ENCODE measurements at regions not wholly inside any gene's neighbourhood (a gene's known extent, or its start where the extent isn't known, plus 50 kb on each side); places are given as distances from the start of the nearest gene placed in this dataset.
"Not testable (repeated sequence)": the region's sequence is repeated elsewhere in the genome, so short reads cannot be mapped to it uniquely, and the experiment has no call there.

DNA sequence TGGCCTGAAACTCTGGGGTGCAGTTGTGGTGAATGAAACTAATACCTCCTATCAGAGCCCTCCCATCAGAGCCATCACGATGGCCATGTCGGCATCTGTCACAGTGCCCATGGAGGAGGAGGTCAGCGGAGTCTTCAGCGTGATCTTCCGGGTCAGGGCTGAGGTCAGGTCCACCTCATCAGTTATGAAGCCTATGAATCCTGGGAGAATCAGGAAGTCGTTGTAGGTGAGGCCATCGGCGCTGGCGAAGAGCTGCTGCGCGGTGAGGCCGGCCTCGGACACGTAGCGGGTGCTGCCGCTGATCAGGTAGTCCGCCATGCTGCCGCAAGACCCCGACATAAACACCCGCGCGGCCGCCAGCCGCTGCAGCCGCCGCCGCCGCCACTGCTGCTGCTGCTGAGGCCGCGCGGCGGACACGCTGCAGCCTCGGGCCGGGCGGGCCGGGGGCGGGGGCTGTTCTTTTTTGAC lies 376.7 kb upstream of the MAOA start:
- Histone ChIP-seq H3K4me3 (ENCODE audit: low read depth, low read length) (no peak overlapping the region), H3K36me3 (ENCODE audit: control insufficient read depth, insufficient read depth, low read length) (no peaks in the 10 kb centered on the region), H3K4me1 (ENCODE audit: control insufficient read depth, insufficient read depth, low read length, poor library complexity, severe bottlenecking) (no peaks in the 10 kb centered on the region), H3K27me3 (ENCODE audit: control insufficient read depth, insufficient read depth, low read length) (no peaks in the 10 kb centered on the region), H3K27ac (ENCODE audit: insufficient read depth, low read length, poor library complexity, severe bottlenecking) (no peak overlapping the region), H3K9me3 (ENCODE audit: control insufficient read depth in 2 of 2, low read length in 2 of 2) (no peaks in the 10 kb centered on the region)
- no peaks in the 10 kb centered on the region for H3K27me3 Mint-ChIP-seq
- H3K4me3 Mint-ChIP-seq = no peak overlapping the region
- H3K9me3 Mint-ChIP-seq = peaks cover 0 to 9% (median 3%) of the 10 kb centered on the region in 7 donors
- no peak overlapping the region for H3K27ac Mint-ChIP-seq
- H3K4me1 Mint-ChIP-seq = peaks cover 0 to 10% (median 5%) of the 10 kb centered on the region in 4 donors
- peaks cover 5% of the 10 kb centered on the region for H3K36me3 Mint-ChIP-seq
- ATAC-seq (ENCODE audit: low read depth in 2 of 2) (no peak), DNase-seq (no peak)

DNA sequence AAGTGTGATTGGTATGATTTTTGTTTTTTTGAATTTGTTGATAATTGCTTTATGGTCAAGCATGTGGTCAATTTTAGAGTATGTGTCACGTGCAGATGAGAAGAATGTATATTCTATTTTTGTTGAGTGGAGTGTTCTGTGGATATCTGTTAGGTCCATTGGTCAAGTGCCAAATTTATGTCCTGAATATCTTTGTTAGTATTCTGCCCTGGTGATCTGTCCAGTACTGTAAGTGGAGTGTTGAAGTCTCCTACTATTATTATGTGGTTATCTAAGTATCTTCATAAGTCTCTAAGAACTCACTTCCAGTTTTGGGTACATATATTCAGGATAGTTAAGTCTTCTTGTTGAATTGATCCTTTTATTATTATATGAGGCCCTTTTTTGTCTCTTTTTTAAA lies 372.9 kb upstream of the MAOA start:
- H3K4me3 ChIP-seq (ENCODE audit: low read depth, low read length) = no peak overlapping the region
- H3K36me3 ChIP-seq (ENCODE audit: control insufficient read depth, insufficient read depth, low read length) = no peaks in the 10 kb centered on the region
- no peak overlapping the region for H3K27ac ChIP-seq (ENCODE audit: insufficient read depth, low read length, poor library complexity, severe bottlenecking)
- Mint-ChIP-seq H3K36me3 (peaks cover 5% of the 10 kb centered on the region), H3K9me3 (peaks cover 0 to 9% (median 2%) of the 10 kb centered on the region in 7 donors), H3K27me3 (no peaks in the 10 kb centered on the region), H3K4me3 (no peak overlapping the region), H3K4me1 (peaks cover 0 to 14% (median 7%) of the 10 kb centered on the region in 4 donors), H3K27ac (no peak overlapping the region)
- ATAC-seq (ENCODE audit: low read depth in 2 of 2) (no peak), DNase-seq (no peak)
- no peaks in the 10 kb centered on the region for H3K9me3 ChIP-seq (ENCODE audit: control insufficient read depth in 2 of 2, low read length in 2 of 2)
- H3K4me1 ChIP-seq (ENCODE audit: control insufficient read depth, insufficient read depth, low read length, poor library complexity, severe bottlenecking) = no peaks in the 10 kb centered on the region
- no peaks in the 10 kb centered on the region for H3K27me3 ChIP-seq (ENCODE audit: control insufficient read depth, insufficient read depth, low read length)

DNA sequence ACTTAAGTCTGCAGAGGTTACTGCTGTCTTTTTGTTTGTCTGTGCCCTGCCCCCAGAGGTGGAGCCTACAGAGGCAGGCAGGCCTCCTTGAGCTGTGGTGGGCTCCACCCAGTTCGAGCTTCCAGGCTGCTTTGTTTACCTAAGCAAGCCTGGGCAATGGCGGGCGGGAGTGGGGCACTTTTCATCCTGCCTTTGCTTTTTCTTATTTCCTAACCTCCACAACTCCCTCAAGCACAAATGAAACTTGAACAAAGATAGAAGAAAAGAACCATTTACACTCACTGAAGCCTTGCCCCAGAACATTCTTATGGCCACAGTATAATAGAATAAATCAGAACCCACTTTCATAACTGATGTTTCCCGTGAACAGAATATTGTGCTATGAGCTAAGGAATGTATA lies 344.5 kb upstream of the MAOA start:
- not testable (repeated sequence) for H3K36me3 Mint-ChIP-seq; ATAC-seq (ENCODE audit: low read depth in 2 of 2); H3K4me3 ChIP-seq (ENCODE audit: low read depth, low read length); H3K9me3 Mint-ChIP-seq; H3K36me3 ChIP-seq (ENCODE audit: control insufficient read depth, insufficient read depth, low read length); DNase-seq; H3K4me1 ChIP-seq (ENCODE audit: control insufficient read depth, insufficient read depth, low read length, poor library complexity, severe bottlenecking); H3K9me3 ChIP-seq (ENCODE audit: control insufficient read depth in 2 of 2, low read length in 2 of 2); H3K27me3 ChIP-seq (ENCODE audit: control insufficient read depth, insufficient read depth, low read length); H3K27me3 Mint-ChIP-seq; H3K27ac ChIP-seq (ENCODE audit: insufficient read depth, low read length, poor library complexity, severe bottlenecking)
- peaks cover 0 to 37% (median 12%) of the 10 kb centered on the region in 4 donors for H3K4me1 Mint-ChIP-seq
- H3K27ac Mint-ChIP-seq = peak overlapping the region in 1 of 3 donors; percentile 3
- H3K4me3 Mint-ChIP-seq = peak overlapping the region in 1 of 4 donors; percentile 42

DNA sequence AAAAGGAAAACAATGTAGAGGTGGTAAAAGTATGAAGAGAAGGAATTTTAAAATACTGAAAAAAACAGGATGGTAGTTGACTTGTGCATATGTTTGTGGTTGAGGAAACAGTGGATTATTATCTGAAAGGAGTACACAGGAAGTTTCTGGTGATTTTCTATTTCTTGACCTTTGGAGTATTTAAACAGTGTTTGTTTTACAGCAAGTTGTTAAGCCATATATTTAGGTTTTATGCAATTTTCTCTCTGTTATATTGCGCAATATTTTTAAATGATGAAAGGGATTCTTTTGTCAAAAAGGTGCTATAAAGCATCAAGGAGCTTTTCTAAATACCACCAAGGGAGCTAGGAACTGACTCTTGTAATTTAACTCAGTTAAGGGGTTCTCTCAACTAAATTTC lies 343.1 kb upstream of the MAOA start:
- DNase-seq = no peak
- no peak for ATAC-seq (ENCODE audit: low read depth in 2 of 2)
- Mint-ChIP-seq H3K27ac (no peak overlapping the region), H3K36me3 (no peaks in the 10 kb centered on the region), H3K27me3 (no peaks in the 10 kb centered on the region), H3K9me3 (peaks cover 0 to 2% (median 0%) of the 10 kb centered on the region in 7 donors), H3K4me3 (no peak overlapping the region), H3K4me1 (peaks cover 2 to 48% (median 18%) of the 10 kb centered on the region in 4 donors)
- H3K4me3 ChIP-seq (ENCODE audit: low read depth, low read length) = no peak overlapping the region
- H3K36me3 ChIP-seq (ENCODE audit: control insufficient read depth, insufficient read depth, low read length) = no peaks in the 10 kb centered on the region
- no peaks in the 10 kb centered on the region for H3K9me3 ChIP-seq (ENCODE audit: control insufficient read depth in 2 of 2, low read length in 2 of 2)
- H3K27ac ChIP-seq (ENCODE audit: insufficient read depth, low read length, poor library complexity, severe bottlenecking) = peak overlapping the region; percentile 23
- no peaks in the 10 kb centered on the region for H3K27me3 ChIP-seq (ENCODE audit: control insufficient read depth, insufficient read depth, low read length)
- no peaks in the 10 kb centered on the region for H3K4me1 ChIP-seq (ENCODE audit: control insufficient read depth, insufficient read depth, low read length, poor library complexity, severe bottlenecking)

DNA sequence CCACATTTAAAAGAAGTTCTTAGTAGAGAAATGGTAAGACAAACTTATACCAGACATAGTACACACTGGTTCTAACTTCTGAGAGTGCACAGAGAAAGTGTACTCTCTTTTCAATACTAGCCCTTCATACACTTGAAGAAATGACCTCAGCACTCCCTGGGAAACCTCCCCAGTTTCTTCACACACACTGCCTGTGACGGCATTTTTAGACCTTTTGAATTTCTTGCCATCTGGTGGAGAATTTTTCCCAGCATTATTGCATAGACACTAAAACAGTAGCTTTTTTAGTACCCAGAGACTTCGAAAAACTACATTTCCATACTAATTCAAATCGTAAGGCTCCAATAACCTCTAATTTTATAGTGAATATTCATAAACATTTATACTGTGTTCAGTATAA lies 341.6 kb upstream of the MAOA start:
- DNase-seq (no peak), ATAC-seq (ENCODE audit: low read depth in 2 of 2) (no peak)
- H3K27ac Mint-ChIP-seq = peak overlapping the region in 1 of 3 donors; percentile 49
- Histone ChIP-seq H3K36me3 (ENCODE audit: control insufficient read depth, insufficient read depth, low read length) (no peaks in the 10 kb centered on the region), H3K4me3 (ENCODE audit: low read depth, low read length) (no peak overlapping the region), H3K9me3 (ENCODE audit: control insufficient read depth in 2 of 2, low read length in 2 of 2) (no peaks in the 10 kb centered on the region), H3K4me1 (ENCODE audit: control insufficient read depth, insufficient read depth, low read length, poor library complexity, severe bottlenecking) (peaks cover 3% of the 10 kb centered on the region), H3K27ac (ENCODE audit: insufficient read depth, low read length, poor library complexity, severe bottlenecking) (no peak overlapping the region), H3K27me3 (ENCODE audit: control insufficient read depth, insufficient read depth, low read length) (no peaks in the 10 kb centered on the region)
- peaks cover 0 to 2% (median 0%) of the 10 kb centered on the region in 7 donors for H3K9me3 Mint-ChIP-seq
- H3K36me3 Mint-ChIP-seq = no peaks in the 10 kb centered on the region
- no peaks in the 10 kb centered on the region for H3K27me3 Mint-ChIP-seq
- no peak overlapping the region for H3K4me3 Mint-ChIP-seq
- peaks cover 7 to 62% (median 22%) of the 10 kb centered on the region in 4 donors for H3K4me1 Mint-ChIP-seq

DNA sequence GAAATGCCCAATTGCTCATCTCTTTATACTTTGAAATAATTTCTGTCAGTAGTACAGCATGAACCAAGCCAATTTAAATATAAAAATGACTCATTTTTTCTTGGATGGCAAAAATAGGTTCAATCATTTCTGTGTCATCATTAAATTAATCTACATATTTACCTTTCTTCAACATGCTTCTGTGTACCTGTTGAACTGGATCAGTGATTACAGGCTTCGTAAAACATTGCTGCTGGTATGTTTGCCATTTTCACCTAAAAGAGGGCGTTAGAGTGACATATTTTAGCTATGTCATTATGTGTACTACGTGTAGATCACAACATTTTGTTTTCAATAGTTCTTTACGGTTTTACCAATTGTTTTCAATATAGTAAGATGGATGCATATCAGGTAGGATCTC lies 340.5 kb upstream of the MAOA start:
- H3K27me3 Mint-ChIP-seq = no peaks in the 10 kb centered on the region
- H3K9me3 ChIP-seq (ENCODE audit: control insufficient read depth in 2 of 2, low read length in 2 of 2) = no peaks in the 10 kb centered on the region
- peaks cover 7 to 62% (median 22%) of the 10 kb centered on the region in 4 donors for H3K4me1 Mint-ChIP-seq
- no peak overlapping the region for H3K4me3 ChIP-seq (ENCODE audit: low read depth, low read length)
- peaks cover 0 to 2% (median 0%) of the 10 kb centered on the region in 7 donors for H3K9me3 Mint-ChIP-seq
- no peak for ATAC-seq (ENCODE audit: low read depth in 2 of 2)
- no peaks in the 10 kb centered on the region for H3K36me3 ChIP-seq (ENCODE audit: control insufficient read depth, insufficient read depth, low read length)
- no peak overlapping the region for H3K27ac Mint-ChIP-seq
- no peak overlapping the region for H3K27ac ChIP-seq (ENCODE audit: insufficient read depth, low read length, poor library complexity, severe bottlenecking)
- no peak for DNase-seq
- H3K4me1 ChIP-seq (ENCODE audit: control insufficient read depth, insufficient read depth, low read length, poor library complexity, severe bottlenecking) = peaks cover 3% of the 10 kb centered on the region
- H3K27me3 ChIP-seq (ENCODE audit: control insufficient read depth, insufficient read depth, low read length) = no peaks in the 10 kb centered on the region
- H3K36me3 Mint-ChIP-seq = no peaks in the 10 kb centered on the region
- no peak overlapping the region for H3K4me3 Mint-ChIP-seq

DNA sequence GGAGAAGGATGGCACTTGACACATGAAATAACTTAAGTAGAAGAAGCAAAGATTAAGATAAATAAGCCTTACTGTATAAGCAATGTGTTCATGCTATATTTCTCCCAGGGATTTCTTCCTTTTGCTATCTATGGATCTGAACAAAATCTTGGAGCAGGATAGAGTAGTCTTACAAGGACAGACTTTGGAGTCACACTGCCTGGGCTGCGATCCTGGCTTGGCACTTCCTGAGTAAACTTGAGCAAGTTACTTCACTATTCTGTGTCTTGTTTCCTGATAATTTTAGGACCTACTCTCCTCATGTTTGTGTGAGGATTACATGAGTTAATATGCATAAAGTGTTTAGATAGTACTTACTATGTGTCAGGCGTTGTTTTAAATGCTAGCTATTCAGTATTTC lies 340.0 kb upstream of the MAOA start:
- ATAC-seq (ENCODE audit: low read depth in 2 of 2) = no peak
- Mint-ChIP-seq H3K27ac (peak overlapping the region in 1 of 3 donors; percentile 56), H3K9me3 (peaks cover 0 to 4% (median 0%) of the 10 kb centered on the region in 7 donors)

DNA sequence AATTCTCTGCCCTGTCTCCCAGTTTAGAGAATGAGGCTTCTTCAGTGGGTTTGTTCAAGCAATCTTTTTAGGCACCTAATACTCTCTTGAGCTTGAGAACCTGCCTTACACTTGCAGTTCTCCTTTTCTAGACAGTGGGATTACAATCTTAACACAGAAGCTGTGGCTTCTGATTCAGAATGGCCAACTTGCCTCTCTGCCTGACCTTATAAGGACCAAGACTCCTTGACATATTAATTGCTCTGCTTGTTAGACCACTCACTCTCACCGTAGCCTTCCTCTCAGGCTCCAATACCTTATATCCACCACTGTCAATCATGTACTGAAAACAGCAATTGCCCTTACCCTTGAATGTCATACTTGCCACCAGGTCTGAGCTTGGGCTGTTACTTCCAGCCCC lies 338.7 kb upstream of the MAOA start:
- H3K4me1 Mint-ChIP-seq = peaks cover 7 to 58% (median 20%) of the 10 kb centered on the region in 4 donors
- H3K9me3 Mint-ChIP-seq = peaks cover 0 to 12% (median 4%) of the 10 kb centered on the region in 7 donors
- no peaks in the 10 kb centered on the region for H3K27me3 ChIP-seq (ENCODE audit: control insufficient read depth, insufficient read depth, low read length)
- DNase-seq (no peak), ATAC-seq (ENCODE audit: low read depth in 2 of 2) (no peak)
- peaks cover 3% of the 10 kb centered on the region for H3K4me1 ChIP-seq (ENCODE audit: control insufficient read depth, insufficient read depth, low read length, poor library complexity, severe bottlenecking)
- H3K4me3 ChIP-seq (ENCODE audit: low read depth, low read length) = no peak overlapping the region
- no peak overlapping the region for H3K27ac ChIP-seq (ENCODE audit: insufficient read depth, low read length, poor library complexity, severe bottlenecking)
- peak overlapping the region in 1 of 4 donors; percentile 63 for H3K4me3 Mint-ChIP-seq
- no peaks in the 10 kb centered on the region for H3K27me3 Mint-ChIP-seq
- H3K36me3 ChIP-seq (ENCODE audit: control insufficient read depth, insufficient read depth, low read length) = no peaks in the 10 kb centered on the region
- no peaks in the 10 kb centered on the region for H3K9me3 ChIP-seq (ENCODE audit: control insufficient read depth in 2 of 2, low read length in 2 of 2)
- H3K27ac Mint-ChIP-seq = no peak overlapping the region
- H3K36me3 Mint-ChIP-seq = peaks cover 3% of the 10 kb centered on the region

More for the DNA sequence above, 340.0 kb upstream of the MAOA start:
- no peaks in the 10 kb centered on the region for H3K36me3 ChIP-seq (ENCODE audit: control insufficient read depth, insufficient read depth, low read length)
- H3K27me3 Mint-ChIP-seq = no peaks in the 10 kb centered on the region
- no peaks in the 10 kb centered on the region for H3K27me3 ChIP-seq (ENCODE audit: control insufficient read depth, insufficient read depth, low read length)
- H3K4me1 ChIP-seq (ENCODE audit: control insufficient read depth, insufficient read depth, low read length, poor library complexity, severe bottlenecking) = peaks cover 3% of the 10 kb centered on the region
- no peak for DNase-seq
- H3K4me3 Mint-ChIP-seq = no peak overlapping the region
- no peak overlapping the region for H3K4me3 ChIP-seq (ENCODE audit: low read depth, low read length)
- no peak overlapping the region for H3K27ac ChIP-seq (ENCODE audit: insufficient read depth, low read length, poor library complexity, severe bottlenecking)
- peaks cover 7 to 63% (median 22%) of the 10 kb centered on the region in 4 donors for H3K4me1 Mint-ChIP-seq
- no peaks in the 10 kb centered on the region for H3K9me3 ChIP-seq (ENCODE audit: control insufficient read depth in 2 of 2, low read length in 2 of 2)
- H3K36me3 Mint-ChIP-seq = peaks cover 2% of the 10 kb centered on the region
